ENCODE measurements at regions not wholly inside any gene's neighbourhood (a gene's known extent, or its start where the extent isn't known, plus 50 kb on each side); places are given as distances from the start of the nearest gene placed in this dataset.

DNA sequence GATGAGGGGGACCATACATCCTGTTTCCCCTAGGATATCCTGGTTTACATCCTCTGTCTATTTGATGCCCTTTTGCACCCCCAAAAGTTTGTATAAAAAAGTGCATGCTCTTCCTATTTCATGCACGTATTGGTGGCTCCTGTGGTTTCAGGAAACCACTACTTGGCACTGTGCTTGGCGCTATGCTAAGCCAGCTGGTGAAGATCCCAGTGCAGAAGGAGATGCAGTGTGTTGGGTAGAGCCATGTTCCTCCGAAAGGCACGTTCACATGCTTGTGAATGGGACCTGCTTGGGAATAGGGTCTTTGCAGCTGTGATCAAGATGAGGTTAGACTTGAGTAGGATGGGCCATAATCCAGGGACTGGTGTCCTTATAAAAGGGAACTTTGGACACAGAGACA lies 419.7 kb downstream of the GALR1 start:
- H3K9ac ChIP-seq, result no peak overlapping the region
- H3K27me3 ChIP-seq (replicated peaks; ENCODE audit: insufficient read depth), result no peaks in the 10 kb centered on the region
- no peaks in the 10 kb centered on the region for H3K9me3 ChIP-seq (ENCODE audit: low read depth)
- no peaks in the 10 kb centered on the region for H3K36me3 ChIP-seq (ENCODE audit: low read depth)
- H4K20me1 ChIP-seq (ENCODE audit: insufficient read depth), result no peaks in the 10 kb centered on the region
- no peak overlapping the region for H3K4me3 ChIP-seq
- no peak for DNase-seq
- H3K9me2 ChIP-seq (ENCODE audit: insufficient read depth), result no peaks in the 10 kb centered on the region
- in situ Hi-C loops (cut with MboI), result loop anchor here (25.0 kb wide), 2 partner anchors 682 to 882 kb away; no protein-coding TSS in a partner anchor
- 15 to 31% methylated on average over 4 of the region's 4 CpGs for WGBS, 2 experiments (ENCODE audit: low coverage in 1 of 2, low lambda C conversion rate in 2 of 2, missing lambda C conversion rate in 2 of 2)
- no peaks in the 10 kb centered on the region for H3K79me2 ChIP-seq (ENCODE audit: insufficient read depth)
- H2AFZ ChIP-seq, result no peak overlapping the region
- H3K27ac ChIP-seq, result no peak overlapping the region
- no peak overlapping the region for H3K4me2 ChIP-seq (ENCODE audit: unreplicated experiment)
- TF ChIP-seq EZH2 (IDR thresholded peaks at IDR 0.05; ENCODE audit: insufficient read depth, poor library complexity, severe bottlenecking), result no peak
- no peak for TF ChIP-seq EZH2phosphoT487 (IDR thresholded peaks at IDR 0.05; ENCODE audit: insufficient read depth, low read depth)
- H3K4me1 ChIP-seq (ENCODE audit: insufficient read depth), result no peaks in the 10 kb centered on the region
- H3F3A ChIP-seq (ENCODE audit: insufficient read depth), result no peaks in the 10 kb centered on the region

DNA sequence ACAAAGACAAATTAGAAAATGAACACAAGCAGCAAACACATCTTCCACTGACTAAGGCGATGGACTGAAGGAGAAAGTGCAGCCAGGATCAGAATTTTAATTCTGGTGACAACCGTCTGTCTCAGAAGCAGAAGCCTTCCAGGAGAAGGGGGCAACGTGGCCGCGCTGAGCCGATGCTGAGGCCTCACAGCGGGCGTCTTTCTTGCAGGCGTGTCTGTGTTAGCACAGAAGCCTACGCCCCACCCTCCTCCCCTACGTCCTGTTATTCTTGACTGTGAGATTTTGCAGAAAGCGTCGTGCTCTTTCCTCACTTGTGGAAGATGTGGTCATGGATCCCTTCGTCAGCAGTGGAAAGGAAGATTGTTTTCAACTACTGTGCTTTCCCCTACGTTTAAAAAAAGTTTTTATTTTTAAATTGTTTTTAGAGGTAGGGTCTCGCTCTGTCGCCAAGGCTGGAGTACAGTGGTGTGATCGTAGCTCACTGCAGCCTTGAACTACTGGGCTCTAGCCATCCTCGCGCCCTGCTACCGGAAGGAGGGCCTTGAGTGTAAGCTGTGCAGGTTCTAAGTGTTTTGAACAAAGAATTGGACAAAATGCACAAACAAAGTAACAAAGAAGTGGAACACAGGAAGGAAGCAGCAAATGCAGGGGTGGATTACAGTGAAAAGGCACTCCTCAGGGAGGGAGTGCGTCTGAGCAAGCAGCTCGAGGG lies 422.0 kb downstream of the GALR1 start:
- Histone ChIP-seq H2AFZ (no peak overlapping the region), H4K20me1 (ENCODE audit: insufficient read depth) (no peaks in the 10 kb centered on the region), H3K79me2 (ENCODE audit: insufficient read depth) (no peaks in the 10 kb centered on the region), H3K9me3 (ENCODE audit: low read depth) (no peaks in the 10 kb centered on the region), H3K4me2 (ENCODE audit: unreplicated experiment) (no peak overlapping the region), H3F3A (ENCODE audit: insufficient read depth) (no peaks in the 10 kb centered on the region), H3K27me3 (replicated peaks; ENCODE audit: insufficient read depth) (no peaks in the 10 kb centered on the region), H3K9ac (no peak overlapping the region), H3K36me3 (ENCODE audit: low read depth) (no peaks in the 10 kb centered on the region), H3K9me2 (ENCODE audit: insufficient read depth) (no peaks in the 10 kb centered on the region), H3K27ac (no peak overlapping the region), H3K4me1 (ENCODE audit: insufficient read depth) (no peaks in the 10 kb centered on the region), H3K4me3 (no peak overlapping the region)
- in situ Hi-C loops (cut with MboI), result loop anchor here (25.0 kb wide), 2 partner anchors 684 to 884 kb away; no protein-coding TSS in a partner anchor
- no peak for DNase-seq
- TF ChIP-seq EZH2 (IDR thresholded peaks at IDR 0.05; ENCODE audit: insufficient read depth, poor library complexity, severe bottlenecking) (no peak), EZH2phosphoT487 (IDR thresholded peaks at IDR 0.05; ENCODE audit: insufficient read depth, low read depth) (no peak)
- 29 to 35% methylated on average over 23 of the region's 23 CpGs for WGBS, 2 experiments (ENCODE audit: low coverage in 1 of 2, low lambda C conversion rate in 2 of 2, missing lambda C conversion rate in 2 of 2)

DNA sequence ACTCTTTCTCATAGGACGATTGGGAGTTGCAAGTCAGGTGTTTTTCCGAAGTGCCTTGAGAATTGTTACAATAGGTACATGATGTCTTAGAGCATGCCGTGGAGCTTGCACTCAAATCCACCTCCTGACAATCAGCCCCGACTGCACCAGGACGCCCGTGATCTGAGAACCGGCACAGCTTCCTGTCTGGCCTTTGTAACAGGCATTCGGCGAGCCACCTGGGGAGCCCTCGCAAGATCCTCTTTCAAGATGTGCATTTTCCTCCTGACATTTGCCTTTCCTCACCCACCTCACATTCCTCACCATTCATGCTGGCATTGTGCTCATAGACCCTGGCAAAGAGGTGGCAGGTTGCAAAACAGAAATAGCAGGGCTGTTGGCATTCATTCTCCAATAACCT lies 427.3 kb downstream of the GALR1 start:
- no peak overlapping the region for H3K4me2 ChIP-seq (ENCODE audit: unreplicated experiment)
- TF ChIP-seq EZH2 (IDR thresholded peaks at IDR 0.05; ENCODE audit: insufficient read depth, poor library complexity, severe bottlenecking) (no peak), EZH2phosphoT487 (IDR thresholded peaks at IDR 0.05; ENCODE audit: insufficient read depth, low read depth) (no peak)
- no peak overlapping the region for H2AFZ ChIP-seq
- no peak for DNase-seq
- no peaks in the 10 kb centered on the region for H3F3A ChIP-seq (ENCODE audit: insufficient read depth)
- H3K4me1 ChIP-seq (ENCODE audit: insufficient read depth), result no peaks in the 10 kb centered on the region
- no peak overlapping the region for H3K9ac ChIP-seq
- in situ Hi-C loops (cut with MboI), result no loop called here
- no peak overlapping the region for H3K27ac ChIP-seq
- WGBS, 2 experiments (ENCODE audit: low coverage in 1 of 2, low lambda C conversion rate in 2 of 2, missing lambda C conversion rate in 2 of 2), result 5 to 6% methylated on average over 10 of the region's 10 CpGs
- no peaks in the 10 kb centered on the region for H3K9me3 ChIP-seq (ENCODE audit: low read depth)
- no peaks in the 10 kb centered on the region for H3K79me2 ChIP-seq (ENCODE audit: insufficient read depth)
- H4K20me1 ChIP-seq (ENCODE audit: insufficient read depth), result no peaks in the 10 kb centered on the region
- H3K9me2 ChIP-seq (ENCODE audit: insufficient read depth), result no peaks in the 10 kb centered on the region
- H3K4me3 ChIP-seq, result no peak overlapping the region
- H3K27me3 ChIP-seq (replicated peaks; ENCODE audit: insufficient read depth), result no peaks in the 10 kb centered on the region
- no peaks in the 10 kb centered on the region for H3K36me3 ChIP-seq (ENCODE audit: low read depth)

DNA sequence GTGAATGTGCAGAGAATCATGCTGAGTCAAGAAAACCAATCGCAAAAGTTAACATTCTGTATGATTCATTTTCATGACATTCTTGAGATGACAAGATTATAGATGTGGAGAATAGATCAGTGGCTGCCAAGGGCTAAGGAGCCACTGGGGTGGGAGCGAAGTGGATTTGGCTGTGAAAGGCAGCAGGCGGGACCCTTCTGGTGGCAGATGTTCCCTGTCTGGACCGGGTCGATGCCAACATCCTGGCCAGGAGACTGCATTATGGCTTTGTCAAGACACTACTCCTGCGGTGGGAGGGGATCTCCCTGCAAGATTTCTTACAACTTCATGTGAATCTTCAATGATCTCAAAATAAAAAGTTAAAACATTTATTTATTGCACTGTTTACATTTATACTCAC lies 427.9 kb downstream of the GALR1 start:
- no peak overlapping the region for H3K4me3 ChIP-seq
- no peak overlapping the region for H3K27ac ChIP-seq
- in situ Hi-C loops (cut with MboI), result no loop called here
- no peaks in the 10 kb centered on the region for H3K79me2 ChIP-seq (ENCODE audit: insufficient read depth)
- H3K36me3 ChIP-seq (ENCODE audit: low read depth), result no peaks in the 10 kb centered on the region
- no peaks in the 10 kb centered on the region for H3F3A ChIP-seq (ENCODE audit: insufficient read depth)
- H3K9me2 ChIP-seq (ENCODE audit: insufficient read depth), result no peaks in the 10 kb centered on the region
- H3K4me2 ChIP-seq (ENCODE audit: unreplicated experiment), result no peak overlapping the region
- H2AFZ ChIP-seq, result no peak overlapping the region
- H3K9ac ChIP-seq, result no peak overlapping the region
- no peaks in the 10 kb centered on the region for H4K20me1 ChIP-seq (ENCODE audit: insufficient read depth)
- no peaks in the 10 kb centered on the region for H3K27me3 ChIP-seq (replicated peaks; ENCODE audit: insufficient read depth)
- no peak for DNase-seq
- TF ChIP-seq EZH2 (IDR thresholded peaks at IDR 0.05; ENCODE audit: insufficient read depth, poor library complexity, severe bottlenecking) (no peak), EZH2phosphoT487 (IDR thresholded peaks at IDR 0.05; ENCODE audit: insufficient read depth, low read depth) (no peak)
- WGBS, 2 experiments (ENCODE audit: low coverage in 1 of 2, low lambda C conversion rate in 2 of 2, missing lambda C conversion rate in 2 of 2), result 13 to 16% methylated on average over 6 of the region's 6 CpGs
- H3K9me3 ChIP-seq (ENCODE audit: low read depth), result no peaks in the 10 kb centered on the region
- no peaks in the 10 kb centered on the region for H3K4me1 ChIP-seq (ENCODE audit: insufficient read depth)
